ENCODE measurements at regions not wholly inside any gene's neighbourhood (a gene's known extent, or its start where the extent isn't known, plus 50 kb on each side); places are given as distances from the start of the nearest gene placed in this dataset.

GRCh38 chr21:24403221-24403620 lies 1204.1 kb downstream of the MRPL39 start:
- FAIRE-seq = no peak
- ChIA-PET CTCF (no interaction called here), POLR2A (no interaction called here)
- BruUV-seq (replicated peaks) = no TSS peak
- DNase-seq (ENCODE audit: low read depth, low spot score) = no peak
- Histone ChIP-seq H4K20me1 (replicated peaks; ENCODE audit: control insufficient read depth, extremely low read depth, insufficient read depth, low read length) (no peaks in the 10 kb centered on the region), H3K4me1 (ENCODE audit: control insufficient read depth, extremely low read depth, insufficient read depth, low read length) (no peaks in the 10 kb centered on the region), H3K27ac (ENCODE audit: insufficient read depth, low read depth, low read length) (no peak overlapping the region), H3K79me2 (ENCODE audit: control insufficient read depth, insufficient read depth, low read length) (no peaks in the 10 kb centered on the region), H3K9ac (replicated peaks; ENCODE audit: extremely low read depth, insufficient read depth, low read length) (no peak overlapping the region), H3K27me3 (ENCODE audit: control insufficient read depth in 2 of 2, insufficient read depth in 2 of 2, low read length in 2 of 2) (no peaks in the 10 kb centered on the region), H2AFZ (ENCODE audit: low read depth, low read length) (no peak overlapping the region), H3K9me1 (replicated peaks; ENCODE audit: control insufficient read depth, extremely low read depth, insufficient read depth, low read length) (no peaks in the 10 kb centered on the region), H3K9me3 (replicated peaks; ENCODE audit: control insufficient read depth, insufficient read depth, low read length) (no peaks in the 10 kb centered on the region), H3K4me3 (replicated peaks in 1 of 3; ENCODE audit: insufficient read depth in 1 of 3, low read depth in 1 of 3, low read length in 3 of 3) (no peak overlapping the region), H3K4me2 (ENCODE audit: insufficient read depth, low read length) (no peak overlapping the region), H3K36me3 (ENCODE audit: control insufficient read depth in 2 of 2, extremely low read depth in 1 of 2, insufficient read depth in 2 of 2, low read length in 2 of 2) (no peaks in the 10 kb centered on the region)
- TF ChIP-seq GATA2 (IDR thresholded peaks at IDR 0.05; ENCODE audit: insufficient read depth, insufficient read length, low read depth, low read length) (no peak), POLR2AphosphoS5 (IDR thresholded peaks at IDR 0.05; ENCODE audit: insufficient read depth, low read depth, low read length) (no peak), EZH2 (IDR thresholded peaks at IDR 0.05; ENCODE audit: borderline replicate concordance, low read depth, low read length, severe bottlenecking) (no peak), POLR2A (IDR thresholded peaks at IDR 0.05; ENCODE audit: low read depth, low read length) (no peak), MAX (IDR thresholded peaks at IDR 0.05; ENCODE audit: insufficient read depth, insufficient read length) (no peak), CTCF (IDR thresholded peaks at IDR 0.05; ENCODE audit: extremely low read depth in 1 of 2, insufficient read depth in 1 of 2, low read depth in 1 of 2, low read length in 2 of 2) (no peak), MYC (IDR thresholded peaks at IDR 0.05; ENCODE audit: low read depth, low read length) (no peak), FOS (IDR thresholded peaks at IDR 0.05; ENCODE audit: borderline replicate concordance, insufficient read depth, low read length) (no peak), JUN (IDR thresholded peaks at IDR 0.05; ENCODE audit: borderline replicate concordance, insufficient read depth, insufficient read length, low read depth) (no peak)
- dilution Hi-C loops (cut with MboI; ENCODE audit: extremely low pct_ligation_motif_present, low sequenced_read_pairs) = no loop called here
- intact Hi-C loops (cut with micrococcal nuclease) = no loop called here

Data from endothelial cell of umbilical vein (primary cell).